BE2C (cell line): ENCODE measurements at regions not wholly inside any gene's neighbourhood (a gene's known extent, or its start where the extent isn't known, plus 50 kb on each side); places are given as distances from the start of the nearest gene placed in this dataset.
A peak's percentile ranks its signal among the peaks of the same experiment; 100 is the strongest.

Source experiments
- DNase-seq: peaks from one replicate; pipeline ENCODE4 v3.0.0-alpha.2; 2020
- H3K27me3 ChIP-seq: fragments of 250-450 bp; sonication (Bioruptor Pico); 2 replicates; pipeline ENCODE4 v1.5.1; 2020; ENCODE audit warnings: mild to moderate bottlenecking
- H3K36me3 ChIP-seq: fragments of 250-450 bp; sonication (Bioruptor Pico); 2 replicates; pipeline ENCODE4 v1.5.1; 2020; ENCODE audit warnings: mild to moderate bottlenecking
- H3K4me1 ChIP-seq: fragments of 250-450 bp; sonication (Bioruptor Pico); 2 replicates; pipeline ENCODE4 v1.5.1; 2020
- H3K4me3 ChIP-seq: 2 replicates; pipeline ENCODE4 v1.5.1; 2011; ENCODE audit warnings: low read depth, low read length
- H3K9me3 ChIP-seq: fragments of 250-450 bp; sonication (Bioruptor Pico); 2 replicates; pipeline ENCODE4 v1.5.1; 2020
- CTCF ChIP-seq: IDR thresholded peaks from 2 replicates; pipeline ENCODE4 v1.5.1; 2012; ENCODE audit warnings: mild to moderate bottlenecking, low read depth, low read length

- peak; percentile 67 for TF ChIP-seq CTCF
- H3K9me3 ChIP-seq, result no peaks in the 10 kb centered on the region
- no peaks in the 10 kb centered on the region for H3K4me1 ChIP-seq
- H3K4me3 ChIP-seq, result no peak overlapping the region
- DNase-seq, result peak; percentile 53
- no peaks in the 10 kb centered on the region for H3K27me3 ChIP-seq
- no peaks in the 10 kb centered on the region for H3K36me3 ChIP-seq
Observed at GRCh38 chr4:85147481-85148076, 181.1 kb upstream of the WDFY3 start.

- no peak for TF ChIP-seq CTCF
- DNase-seq, result no peak
- no peaks in the 10 kb centered on the region for H3K36me3 ChIP-seq
- no peaks in the 10 kb centered on the region for H3K27me3 ChIP-seq
- H3K9me3 ChIP-seq, result no peaks in the 10 kb centered on the region
- no peak overlapping the region for H3K4me3 ChIP-seq
- H3K4me1 ChIP-seq, result no peaks in the 10 kb centered on the region; the same call in 1 of the 2 replicates
Observed at GRCh38 chr4:85149676-85150075, 183.2 kb upstream of the WDFY3 start.

GRCh38 chr4:85151371-85151770, 184.9 kb upstream of the WDFY3 start:
- TF ChIP-seq CTCF, result no peak
- Histone ChIP-seq H3K4me1 (no peaks in the 10 kb centered on the region; the same call in 1 of the 2 replicates), H3K27me3 (no peaks in the 10 kb centered on the region), H3K9me3 (no peaks in the 10 kb centered on the region), H3K36me3 (no peaks in the 10 kb centered on the region), H3K4me3 (no peak overlapping the region)
- DNase-seq, result no peak

GRCh38 chr4:85151786-85152185, 185.3 kb upstream of the WDFY3 start:
- H3K4me1 ChIP-seq, result no peaks in the 10 kb centered on the region; the same call in 1 of the 2 replicates
- no peak for TF ChIP-seq CTCF
- no peak for DNase-seq

GRCh38 chr4:85152480-85152879, 186.0 kb upstream of the WDFY3 start:
- Histone ChIP-seq H3K27me3 (no peaks in the 10 kb centered on the region), H3K36me3 (no peaks in the 10 kb centered on the region), H3K4me1 (no peaks in the 10 kb centered on the region; the same call in 1 of the 2 replicates), H3K9me3 (no peaks in the 10 kb centered on the region), H3K4me3 (no peak overlapping the region)
- no peak for DNase-seq
- TF ChIP-seq CTCF, result no peak

More at GRCh38 chr4:85151786-85152185, 185.3 kb upstream of the WDFY3 start:
- Histone ChIP-seq H3K27me3 (no peaks in the 10 kb centered on the region), H3K9me3 (no peaks in the 10 kb centered on the region), H3K4me3 (no peak overlapping the region), H3K36me3 (no peaks in the 10 kb centered on the region)

- no peaks in the 10 kb centered on the region for H3K9me3 ChIP-seq
- no peaks in the 10 kb centered on the region for H3K27me3 ChIP-seq
- no peaks in the 10 kb centered on the region; the same call in 1 of the 2 replicates for H3K4me1 ChIP-seq
- no peak overlapping the region for H3K4me3 ChIP-seq
- no peak for TF ChIP-seq CTCF
- DNase-seq, result no peak
- no peaks in the 10 kb centered on the region for H3K36me3 ChIP-seq
Observed at GRCh38 chr4:85153221-85153620, 186.7 kb upstream of the WDFY3 start.
